Spleen (tissue), 11 donors: ENCODE measurements at regions not wholly inside any gene's neighbourhood (a gene's known extent, or its start where the extent isn't known, plus 50 kb on each side); places are given as distances from the start of the nearest gene placed in this dataset.

ENCODE experiments used
- DNase-seq: peaks from one replicate; pipeline ENCODE4 v3.0.0-alpha.2; 2020
- H3K27ac ChIP-seq, 8 donors: fragments of 200-600 bp; sonication (generic) in 7 of 8; 1 replicate in 4 of 8; 2 replicates in 4 of 8; pipeline versions ENCODE4 v1.5.0 to v1.8.0; 2016 to 2021; ENCODE audit warnings: inconsistent platforms in 4 of 8, mild to moderate bottlenecking in 4 of 8, moderate library complexity in 1 of 8
- H3K27me3 ChIP-seq, 7 donors: fragments of 200-600 bp; sonication (generic) in 6 of 7; replicated peaks in 1 of 7; 1 replicate in 4 of 7; 2 replicates in 3 of 7; pipeline versions ENCODE4 v1.5.0 to v1.8.0; 2016 to 2021; ENCODE audit warnings: inconsistent platforms in 3 of 7, mild to moderate bottlenecking in 1 of 7
- H3K36me3 ChIP-seq, 6 donors: fragments of 200-600 bp; sonication (generic) in 5 of 6; 1 replicate in 4 of 6; 2 replicates in 2 of 6; pipeline versions ENCODE4 v1.5.0 to v1.8.0; 2016 to 2021; ENCODE audit warnings: inconsistent platforms in 2 of 6
- H3K4me1 ChIP-seq, 6 donors: fragments of 200-600 bp; sonication (generic) in 5 of 6; 1 replicate in 3 of 6; 2 replicates in 3 of 6; pipeline versions ENCODE4 v1.5.0 to v1.8.0; 2016 to 2021; ENCODE audit warnings: inconsistent platforms in 3 of 6
- H3K4me3 ChIP-seq, 8 donors: fragments of 200-600 bp; sonication (generic) in 7 of 8; 1 replicate in 4 of 8; 2 replicates in 4 of 8; pipeline versions ENCODE4 v1.5.0 to v1.8.0; 2016 to 2021; ENCODE audit warnings: inconsistent platforms in 4 of 8, mild to moderate bottlenecking in 4 of 8, moderate library complexity in 2 of 8
- H3K9me3 ChIP-seq, 8 donors: fragments of 200-600 bp; sonication (generic) in 7 of 8; 1 replicate in 4 of 8; 2 replicates in 4 of 8; pipeline versions ENCODE4 v1.5.0 to v1.8.0; 2016 to 2021; ENCODE audit warnings: inconsistent platforms in 4 of 8
- POLR2A ChIP-seq, 3 donors: fragments of 450-650 bp; IDR thresholded peaks; one replicate each; pipeline ENCODE4 v1.5.1; 2017; ENCODE audit warnings: antibody characterized with exemption in 3 of 3, mild to moderate bottlenecking in 1 of 3
- POLR2AphosphoS5 ChIP-seq, 3 donors: sonication (generic); formaldehyde crosslinking; IDR thresholded peaks; one replicate each; pipeline ENCODE4 v1.5.1; 2017; ENCODE audit warnings: antibody characterized with exemption in 3 of 3
- WGBS, 5 donors: extraction: QIAGEN DNeasy Blood & Tissue Kit in 3 of 5; methylation state at CpG; one replicate each; pipeline versions ENCODE4 v1.1.5 to v1.1.7; 2013 to 2018; 5-methylcytosine and 5-hydroxymethylcytosine counted together
- intact Hi-C: fragments of 100-400 bp; cut with DNase I; formaldehyde crosslinking; loops from one replicate; pipeline ENCODE4 v1.15.0; 2023; ENCODE audit warnings: low total_unique reads
- TF ChIP-seq, protein P1 (sequence below), 11 experiments: fragments of 200-600 bp in 7 of 11; fragments of 450-650 bp in 4 of 11; sonication (generic) in 4 of 11; IDR thresholded peaks in 8 of 11; conservative IDR thresholded peaks in 3 of 11; 1 replicate in 7 of 11; 2 replicates in 4 of 11; pipeline versions ENCODE4 v1.4.0 to v1.8.0; 2016 to 2021; ENCODE audit warnings: antibody characterized with exemption in 11 of 11, inconsistent platforms in 4 of 11, mild to moderate bottlenecking in 1 of 11
- donor health status: healthy with polysubstance abuse.
- donor health status: DM: no; HTN: no; CAD: no; lungs with moderate emphysema.
- donor health status: DM: no; HTN: no; CAD: no.
- donor health status: Bipolar disorder and iron deficiency.
- donor health status: healthy.
- donor health status: DM: no; HTN: no; CAD: no.
- donor health status: DM: yes; HTN: yes; CAD: no.

GRCh38 chr19:31485472-31485871, 136.2 kb upstream of the TSHZ3 start:
- no peak for DNase-seq
- intact Hi-C loops = no loop called here
- no peaks in the 10 kb centered on the region for H3K36me3 ChIP-seq
- peaks cover 0 to 42% (median 25%) of the 10 kb centered on the region in 8 donors for H3K9me3 ChIP-seq
- 58 to 83% (median 80%) methylated on average over 2 of the region's 2 CpGs for WGBS, 5 donors
- no peaks in the 10 kb centered on the region for H3K4me1 ChIP-seq
- TF ChIP-seq POLR2A (IDR thresholded peaks at IDR 0.05) (no peak), POLR2AphosphoS5 (IDR thresholded peaks at IDR 0.05) (no peak)
- TF ChIP-seq, protein P1, sequence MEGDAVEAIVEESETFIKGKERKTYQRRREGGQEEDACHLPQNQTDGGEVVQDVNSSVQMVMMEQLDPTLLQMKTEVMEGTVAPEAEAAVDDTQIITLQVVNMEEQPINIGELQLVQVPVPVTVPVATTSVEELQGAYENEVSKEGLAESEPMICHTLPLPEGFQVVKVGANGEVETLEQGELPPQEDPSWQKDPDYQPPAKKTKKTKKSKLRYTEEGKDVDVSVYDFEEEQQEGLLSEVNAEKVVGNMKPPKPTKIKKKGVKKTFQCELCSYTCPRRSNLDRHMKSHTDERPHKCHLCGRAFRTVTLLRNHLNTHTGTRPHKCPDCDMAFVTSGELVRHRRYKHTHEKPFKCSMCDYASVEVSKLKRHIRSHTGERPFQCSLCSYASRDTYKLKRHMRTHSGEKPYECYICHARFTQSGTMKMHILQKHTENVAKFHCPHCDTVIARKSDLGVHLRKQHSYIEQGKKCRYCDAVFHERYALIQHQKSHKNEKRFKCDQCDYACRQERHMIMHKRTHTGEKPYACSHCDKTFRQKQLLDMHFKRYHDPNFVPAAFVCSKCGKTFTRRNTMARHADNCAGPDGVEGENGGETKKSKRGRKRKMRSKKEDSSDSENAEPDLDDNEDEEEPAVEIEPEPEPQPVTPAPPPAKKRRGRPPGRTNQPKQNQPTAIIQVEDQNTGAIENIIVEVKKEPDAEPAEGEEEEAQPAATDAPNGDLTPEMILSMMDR (IDR thresholded peaks at IDR 0.05 in 8 of 11, conservative IDR thresholded peaks at IDR 0.05 in 3 of 11) = no peak
- no peak overlapping the region for H3K27ac ChIP-seq
- H3K4me3 ChIP-seq = no peak overlapping the region
- H3K27me3 ChIP-seq = no peaks in the 10 kb centered on the region

DNA sequence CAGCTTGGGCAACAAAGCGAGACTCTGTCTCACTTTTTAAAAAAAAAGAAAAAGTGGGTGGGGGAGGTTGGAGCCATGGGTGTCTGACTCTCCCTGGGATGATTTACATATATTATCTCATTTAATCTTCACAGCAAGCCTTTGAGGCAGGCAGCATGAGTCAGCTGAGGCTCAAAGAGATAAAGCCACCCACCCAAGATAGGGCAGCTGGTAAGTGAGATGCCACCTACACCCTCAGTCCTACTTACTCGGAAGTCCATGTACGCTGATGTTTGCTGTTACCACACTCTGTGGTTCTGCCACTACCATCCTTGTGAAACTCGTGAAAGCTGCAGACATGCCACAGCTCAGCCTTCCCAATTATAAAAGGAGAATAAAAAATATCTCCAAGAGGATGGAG, 142.0 kb upstream of the TSHZ3 start:
- Histone ChIP-seq H3K4me3 (no peak overlapping the region), H3K4me1 (no peaks in the 10 kb centered on the region), H3K36me3 (no peaks in the 10 kb centered on the region), H3K9me3 (peaks cover 0 to 10% (median 3%) of the 10 kb centered on the region in 8 donors), H3K27ac (no peak overlapping the region), H3K27me3 (no peaks in the 10 kb centered on the region)
- 71 to 89% (median 79%) methylated on average over 4 of the region's 4 CpGs for WGBS, 5 donors
- intact Hi-C loops = no loop called here
- TF ChIP-seq POLR2A (IDR thresholded peaks at IDR 0.05) = no peak
- TF ChIP-seq, protein P1 (IDR thresholded peaks at IDR 0.05 in 8 of 11, conservative IDR thresholded peaks at IDR 0.05 in 3 of 11) = no peak
- DNase-seq = no peak

GRCh38 chr19:31492050-31492449, 142.8 kb upstream of the TSHZ3 start:
- H3K4me1 ChIP-seq = no peaks in the 10 kb centered on the region
- H3K27me3 ChIP-seq = no peaks in the 10 kb centered on the region
- no peak for DNase-seq
- H3K9me3 ChIP-seq = peaks cover 0 to 4% (median 0%) of the 10 kb centered on the region in 8 donors
- TF ChIP-seq, protein P1 (IDR thresholded peaks at IDR 0.05 in 8 of 11, conservative IDR thresholded peaks at IDR 0.05 in 3 of 11) = no peak
- no peak for TF ChIP-seq POLR2A (IDR thresholded peaks at IDR 0.05)
- TF ChIP-seq POLR2AphosphoS5 (IDR thresholded peaks at IDR 0.05) = no peak
- 61 to 96% (median 81%) methylated on average over 2 to 3 of the region's 3 CpGs for WGBS, 5 donors
- H3K36me3 ChIP-seq = no peaks in the 10 kb centered on the region
- intact Hi-C loops = no loop called here
- H3K27ac ChIP-seq = no peak overlapping the region
- H3K4me3 ChIP-seq = no peak overlapping the region

GRCh38 chr19:31496076-31496475, 146.8 kb upstream of the TSHZ3 start:
- no peak for DNase-seq
- intact Hi-C loops = no loop called here
- TF ChIP-seq POLR2AphosphoS5 (IDR thresholded peaks at IDR 0.05) (no peak), POLR2A (IDR thresholded peaks at IDR 0.05) (no peak)
- TF ChIP-seq, protein P1 (IDR thresholded peaks at IDR 0.05 in 8 of 11, conservative IDR thresholded peaks at IDR 0.05 in 3 of 11) = no peak
- H3K27me3 ChIP-seq = no peaks in the 10 kb centered on the region
- no peak overlapping the region for H3K27ac ChIP-seq
- H3K36me3 ChIP-seq = no peaks in the 10 kb centered on the region
- WGBS, 5 donors = 87 to 92% (median 90%) methylated on average over 13 of the region's 13 CpGs
- H3K9me3 ChIP-seq = no peaks in the 10 kb centered on the region
- H3K4me1 ChIP-seq = no peaks in the 10 kb centered on the region
- H3K4me3 ChIP-seq = no peak overlapping the region
